Esophagus (tissue), 2 donors: ENCODE measurements at regions not wholly inside any gene's neighbourhood (a gene's known extent, or its start where the extent isn't known, plus 50 kb on each side); places are given as distances from the start of the nearest gene placed in this dataset.

ENCODE experiments used
- H3K27ac ChIP-seq, 2 donors: one replicate each; pipeline ENCODE4 v1.5.1; 2013; ENCODE audit warnings: low read depth in 2 of 2, mild to moderate bottlenecking in 2 of 2, inconsistent platforms in 1 of 2, low read length in 1 of 2, moderate library complexity in 1 of 2
- H3K27me3 ChIP-seq, 2 donors: one replicate each; pipeline ENCODE4 v1.6.1; 2013; ENCODE audit warnings: low read length in 2 of 2, control low read depth in 1 of 2, mild to moderate bottlenecking in 1 of 2; ENCODE audit not compliant: insufficient read depth in 2 of 2, control insufficient read depth in 1 of 2
- H3K36me3 ChIP-seq, 2 donors: one replicate each; pipeline ENCODE4 v1.6.1; 2013; ENCODE audit warnings: low read length in 1 of 2; ENCODE audit not compliant: control insufficient read depth in 2 of 2, insufficient read depth in 2 of 2
- H3K4me1 ChIP-seq, 2 donors: one replicate each; pipeline ENCODE4 v1.6.1; 2013; ENCODE audit warnings: low read length in 1 of 2; ENCODE audit not compliant: control insufficient read depth in 2 of 2, insufficient read depth in 2 of 2
- H3K4me3 ChIP-seq, 2 donors: one replicate each; pipeline ENCODE4 v1.5.1; 2013; ENCODE audit warnings: low read length in 2 of 2, mild to moderate bottlenecking in 2 of 2, low read depth in 1 of 2, moderate library complexity in 1 of 2
- H3K9me3 ChIP-seq, 2 donors: one replicate each; pipeline ENCODE4 v1.6.1; 2013; ENCODE audit warnings: mild to moderate bottlenecking in 2 of 2, low read depth in 1 of 2, low read length in 1 of 2, moderate library complexity in 1 of 2; ENCODE audit not compliant: control insufficient read depth in 2 of 2, insufficient read depth in 1 of 2
- WGBS, 2 donors: extraction: QIAGEN DNeasy Blood & Tissue Kit; methylation state at CpG; one replicate each; pipeline ENCODE4 v1.1.7; 2013; 5-methylcytosine and 5-hydroxymethylcytosine counted together
- donor health status: healthy with polysubstance abuse.
- donor health status: Bipolar disorder and iron deficiency.

DNA sequence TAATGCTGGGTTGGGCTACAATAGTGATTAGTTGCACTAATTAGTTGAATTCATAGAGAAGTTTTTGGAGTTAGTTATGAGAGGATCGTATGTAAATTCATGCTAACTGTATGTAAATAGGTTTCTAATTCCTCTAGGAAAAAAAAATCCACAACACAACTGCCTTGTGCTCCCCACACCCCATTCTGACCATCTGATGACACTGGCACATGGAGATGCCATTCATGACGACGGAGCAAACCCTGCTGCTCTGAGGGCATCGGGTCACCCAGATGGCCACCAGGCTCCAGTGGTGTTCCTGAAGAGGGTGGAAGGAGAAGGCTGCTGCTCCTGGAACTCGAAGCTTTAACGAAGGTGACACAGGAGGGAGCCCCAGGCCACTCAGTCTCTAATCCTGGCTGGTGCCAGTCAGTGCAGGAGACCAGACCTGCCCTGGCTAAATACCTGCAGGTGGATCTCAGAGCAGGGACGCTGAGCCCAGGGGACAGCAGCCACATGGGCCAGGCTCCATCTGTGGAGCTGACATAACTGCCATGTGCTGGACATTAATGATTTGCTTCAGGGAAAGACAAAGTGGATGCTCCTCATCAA, 90.3 kb downstream of the FAM50B start:
- H3K9me3 ChIP-seq = no peaks in the 10 kb centered on the region
- no peak overlapping the region for H3K4me3 ChIP-seq
- H3K27me3 ChIP-seq = no peaks in the 10 kb centered on the region
- no peaks in the 10 kb centered on the region for H3K4me1 ChIP-seq
- no peak overlapping the region for H3K27ac ChIP-seq
- 81 to 90% methylated on average over 5 to 7 of the region's 7 CpGs for WGBS, 2 donors
- no peaks in the 10 kb centered on the region for H3K36me3 ChIP-seq

DNA sequence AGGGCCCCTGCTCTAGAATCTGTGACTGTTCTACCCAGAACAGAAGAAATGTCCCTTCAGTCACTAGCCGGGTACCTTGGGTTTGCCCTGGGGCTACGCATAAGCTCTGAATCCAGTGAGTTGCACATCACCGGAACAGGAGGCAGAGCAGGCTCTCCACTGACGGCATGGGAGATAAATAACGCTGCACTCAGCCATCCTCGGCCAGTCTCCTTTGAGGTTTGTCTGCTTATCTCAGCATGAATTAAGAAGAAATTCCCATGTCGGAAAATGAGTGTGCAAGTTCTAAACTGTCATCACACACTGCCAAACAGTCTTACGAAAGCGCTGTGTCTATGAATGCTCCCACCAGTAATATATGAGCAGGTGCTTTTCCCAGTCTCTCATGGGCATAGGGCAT, 90.8 kb downstream of the FAM50B start:
- 76 to 81% methylated on average over 9 of the region's 9 CpGs for WGBS, 2 donors
- Histone ChIP-seq H3K9me3 (no peaks in the 10 kb centered on the region), H3K4me1 (no peaks in the 10 kb centered on the region), H3K27me3 (no peaks in the 10 kb centered on the region), H3K36me3 (no peaks in the 10 kb centered on the region), H3K27ac (no peak overlapping the region), H3K4me3 (no peak overlapping the region)

DNA sequence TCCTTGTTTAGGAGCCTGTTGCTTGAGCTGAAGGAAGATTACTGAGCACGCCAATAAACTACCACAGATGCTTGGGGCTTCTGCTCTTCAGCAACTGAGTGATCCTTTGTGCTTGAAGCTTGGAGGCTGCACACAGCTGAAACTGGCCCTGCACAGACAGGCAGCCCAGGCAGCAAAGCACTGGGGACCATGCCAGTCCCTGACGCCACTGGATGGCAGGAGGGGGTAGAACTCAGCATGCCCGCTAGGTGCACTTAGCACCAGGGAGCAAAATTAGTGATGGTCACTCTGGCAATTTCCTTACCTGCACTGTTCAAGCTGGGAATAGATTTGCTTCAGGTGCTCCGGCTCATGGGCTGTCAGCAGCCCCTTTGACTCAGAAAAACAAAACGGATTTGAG, 91.5 kb downstream of the FAM50B start:
- no peaks in the 10 kb centered on the region for H3K4me1 ChIP-seq
- WGBS, 2 donors = 90 to 94% methylated on average over 5 of the region's 5 CpGs

DNA sequence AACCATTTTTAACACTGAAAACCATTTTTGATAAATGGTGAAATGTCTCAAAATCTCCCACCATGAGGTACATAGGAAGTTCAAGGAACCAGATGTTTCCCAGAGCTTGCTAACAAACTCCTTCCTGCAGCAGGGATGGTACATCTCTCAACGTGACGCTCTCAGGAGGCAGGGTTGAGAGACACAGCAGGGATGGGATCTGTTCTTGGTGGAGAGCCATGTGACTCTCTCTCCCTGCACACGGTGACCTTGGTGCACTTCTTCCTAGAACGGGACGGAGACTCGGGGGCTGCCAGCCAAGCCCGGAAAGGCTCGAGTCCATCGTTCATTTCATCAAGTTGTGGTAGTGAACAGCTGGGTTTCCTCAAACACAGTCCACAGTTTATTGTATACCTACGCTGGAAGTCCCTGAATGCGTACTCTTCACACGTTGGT, 94.2 kb downstream of the FAM50B start:
- Histone ChIP-seq H3K27me3 (no peaks in the 10 kb centered on the region), H3K9me3 (no peaks in the 10 kb centered on the region), H3K4me1 (no peaks in the 10 kb centered on the region), H3K4me3 (no peak overlapping the region), H3K36me3 (no peaks in the 10 kb centered on the region), H3K27ac (no peak overlapping the region)
- WGBS, 2 donors = 36 to 39% methylated on average over 12 of the region's 12 CpGs

More for the DNA sequence above, 91.5 kb downstream of the FAM50B start:
- Histone ChIP-seq H3K27ac (no peak overlapping the region), H3K36me3 (no peaks in the 10 kb centered on the region), H3K27me3 (no peaks in the 10 kb centered on the region), H3K4me3 (no peak overlapping the region), H3K9me3 (no peaks in the 10 kb centered on the region)

DNA sequence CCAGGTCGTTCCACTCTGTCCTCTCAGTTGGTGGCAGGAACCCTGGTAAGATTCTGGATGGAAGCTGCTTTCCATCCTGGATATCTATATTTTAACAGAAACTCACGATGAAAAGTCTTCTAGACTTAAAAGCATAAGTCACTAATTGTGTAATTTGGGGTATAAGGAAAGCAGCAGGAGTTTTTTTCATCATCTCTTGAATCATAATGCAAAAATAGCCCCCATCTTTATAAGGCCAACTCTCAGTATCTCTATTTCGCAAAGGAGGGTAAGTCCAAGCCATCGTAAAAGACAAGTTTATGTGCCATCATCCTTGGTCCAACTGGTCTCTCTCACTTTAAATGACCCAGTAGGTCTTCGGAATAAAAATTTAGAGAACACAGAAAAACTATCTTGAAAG, 95.1 kb downstream of the FAM50B start:
- no peak overlapping the region for H3K4me3 ChIP-seq
- no peaks in the 10 kb centered on the region for H3K9me3 ChIP-seq
- H3K36me3 ChIP-seq = no peaks in the 10 kb centered on the region
- 84 to 88% methylated on average over 5 of the region's 5 CpGs for WGBS, 2 donors
- H3K4me1 ChIP-seq = no peaks in the 10 kb centered on the region
- H3K27ac ChIP-seq = no peak overlapping the region
- H3K27me3 ChIP-seq = no peaks in the 10 kb centered on the region

DNA sequence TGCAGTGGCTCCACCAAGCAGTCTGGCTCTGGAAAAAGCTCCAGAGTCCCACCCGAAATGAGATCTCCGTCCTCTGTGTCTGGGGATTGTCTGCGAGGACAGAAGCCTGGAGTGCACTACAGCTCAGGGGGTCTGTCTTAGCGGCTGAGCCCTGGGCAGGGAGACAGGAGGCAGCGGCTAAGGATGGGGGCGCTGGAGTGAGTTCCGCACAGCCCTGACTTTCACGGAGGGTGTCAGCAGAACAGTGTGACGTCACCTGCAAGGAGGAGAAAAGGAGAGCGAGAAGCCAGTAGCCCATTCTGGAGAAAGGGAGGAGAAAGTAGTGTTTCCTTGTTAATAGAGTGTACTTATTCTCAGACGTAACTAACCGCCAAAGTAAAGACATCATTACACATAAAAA, 97.6 kb downstream of the FAM50B start:
- no peaks in the 10 kb centered on the region for H3K36me3 ChIP-seq
- no peaks in the 10 kb centered on the region for H3K27me3 ChIP-seq
- no peaks in the 10 kb centered on the region for H3K4me1 ChIP-seq
- WGBS, 2 donors = 69 to 70% methylated on average over 12 of the region's 12 CpGs
- no peak overlapping the region for H3K27ac ChIP-seq
- H3K4me3 ChIP-seq = no peak overlapping the region
- no peaks in the 10 kb centered on the region for H3K9me3 ChIP-seq

DNA sequence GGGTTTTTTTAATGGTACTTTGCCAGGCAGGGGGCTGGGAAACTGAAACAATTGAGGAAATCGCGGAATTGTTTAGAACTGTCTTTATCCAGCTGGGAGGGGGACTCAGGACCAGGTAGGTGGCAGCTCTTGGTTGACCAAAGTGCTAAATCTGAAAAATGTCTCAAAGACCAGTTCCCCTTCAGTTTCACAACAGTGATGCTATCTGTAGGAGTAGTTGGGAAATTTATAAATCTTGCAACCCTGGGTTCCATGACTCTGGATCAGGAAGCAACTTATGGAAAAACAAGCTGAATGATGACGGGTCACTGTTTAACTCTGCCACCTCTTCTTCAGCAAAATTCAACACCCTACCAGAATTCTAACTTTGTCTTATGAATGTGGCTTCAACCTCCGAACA, 99.7 kb downstream of the FAM50B start:
- whole genome bisulfite sequencing, 2 donors = 84 to 86% methylated on average over 4 of the region's 4 CpGs
- Histone ChIP-seq H3K4me1 (no peaks in the 10 kb centered on the region), H3K27me3 (no peaks in the 10 kb centered on the region), H3K9me3 (no peaks in the 10 kb centered on the region), H3K27ac (no peak overlapping the region), H3K4me3 (no peak overlapping the region), H3K36me3 (no peaks in the 10 kb centered on the region)

DNA sequence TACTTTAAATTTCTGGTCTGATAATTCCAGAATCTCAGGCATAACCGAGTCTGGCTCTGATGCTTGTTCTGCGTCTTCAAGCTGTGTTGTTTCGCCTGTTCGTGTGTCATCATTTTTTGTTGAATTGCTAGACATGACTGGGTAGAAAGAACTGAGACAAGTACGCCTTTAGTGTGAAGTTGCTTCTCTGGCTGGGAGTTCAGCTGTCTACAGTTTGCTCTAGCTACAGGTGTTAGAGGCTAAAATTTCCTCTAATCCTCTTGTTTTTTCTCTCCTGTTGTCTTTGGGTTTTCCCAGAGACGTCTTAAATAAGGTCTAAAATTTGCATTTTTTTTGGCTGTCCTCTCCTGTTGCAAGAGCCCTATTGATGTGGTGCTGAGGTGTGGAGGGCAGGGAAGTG, 100.3 kb downstream of the FAM50B start:
- WGBS, 2 donors = 80 to 85% methylated on average over 6 of the region's 6 CpGs
- H3K27ac ChIP-seq = no peak overlapping the region
- H3K27me3 ChIP-seq = no peaks in the 10 kb centered on the region
- H3K4me3 ChIP-seq = no peak overlapping the region
- H3K9me3 ChIP-seq = no peaks in the 10 kb centered on the region
- no peaks in the 10 kb centered on the region for H3K4me1 ChIP-seq
- H3K36me3 ChIP-seq = no peaks in the 10 kb centered on the region

DNA sequence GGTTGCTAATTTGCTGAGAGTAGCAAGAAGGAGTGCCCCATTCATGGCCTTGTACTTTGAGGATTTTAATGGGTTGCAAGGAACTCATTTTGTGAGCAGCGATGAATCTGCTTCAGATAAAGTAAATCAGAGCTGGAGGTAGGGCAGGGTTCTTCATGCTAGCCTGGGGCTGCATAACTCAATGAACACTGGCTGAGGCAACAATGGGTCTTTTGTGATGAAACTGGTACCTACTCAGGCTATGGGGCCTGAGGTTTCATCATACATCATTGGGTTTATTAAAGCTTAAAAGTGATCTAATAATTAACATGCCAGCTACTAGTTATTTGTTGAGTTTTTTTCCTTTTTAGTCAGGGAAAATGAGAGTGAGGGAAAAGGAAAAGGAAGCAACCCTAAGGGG, 106.9 kb downstream of the FAM50B start:
- WGBS, 2 donors = 96% methylated on average over 1 of the region's 1 CpG
- H3K27me3 ChIP-seq = peaks cover 0 to 2% of the 10 kb centered on the region in 2 donors

DNA sequence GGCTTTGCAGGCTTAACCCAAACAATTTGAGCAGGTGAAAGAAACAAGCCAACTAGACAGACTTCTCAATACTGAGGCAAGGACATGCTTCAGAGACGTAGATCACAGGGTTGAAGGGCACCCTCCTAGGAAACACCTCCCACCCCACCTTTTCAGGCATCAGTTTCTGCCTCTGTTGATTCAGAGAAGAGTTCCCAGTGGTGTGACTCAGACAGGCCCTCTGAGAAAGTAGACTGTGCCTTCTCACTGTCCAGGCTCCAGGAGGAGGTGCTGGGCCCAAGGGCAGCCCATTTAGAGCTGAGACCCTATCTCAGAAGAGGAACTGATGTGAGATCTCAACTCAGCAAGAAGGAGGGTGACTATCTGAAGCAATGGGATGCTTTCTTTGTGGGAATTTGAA, 108.1 kb downstream of the FAM50B start:
- Histone ChIP-seq H3K9me3 (peaks cover 0 to 2% of the 10 kb centered on the region in 2 donors), H3K36me3 (no peaks in the 10 kb centered on the region), H3K27ac (no peak overlapping the region), H3K4me3 (no peak overlapping the region), H3K4me1 (no peaks in the 10 kb centered on the region), H3K27me3 (peaks cover 0 to 2% of the 10 kb centered on the region in 2 donors)
- WGBS, 2 donors = 81 to 86% methylated on average over 1 of the region's 1 CpG

More for the DNA sequence above, 106.9 kb downstream of the FAM50B start:
- no peak overlapping the region for H3K27ac ChIP-seq
- no peaks in the 10 kb centered on the region for H3K4me1 ChIP-seq
- peaks cover 0 to 2% of the 10 kb centered on the region in 2 donors for H3K9me3 ChIP-seq
- no peaks in the 10 kb centered on the region for H3K36me3 ChIP-seq
- no peak overlapping the region for H3K4me3 ChIP-seq
